K562 (cell line): ENCODE measurements at regions not wholly inside any gene's neighbourhood (a gene's known extent, or its start where the extent isn't known, plus 50 kb on each side); places are given as distances from the start of the nearest gene placed in this dataset.

Experiments used
- ATAC-seq: fragments of 200-7000 bp; cut with Tn5 transposase; 3 replicates; pipeline ENCODE4 v1.9.1; 2020; ENCODE audit warnings: moderate library complexity
- BruUV-seq: library from RNA; stranded (reverse); fragments of 400-500 nt; replicated peaks from 2 replicates; lab custom pipeline; 2021; lab: Mats Ljungman, UMichigan
- CTCF ChIA-PET: fragments of 300-600 bp; formaldehyde crosslinking; extraction: SDS; loops from one replicate; lab custom pipeline; 2021; ENCODE audit warnings: low intra/inter-chr PET ratio; lab: Yijun Ruan, JAX
- POLR2A ChIA-PET: fragments of 300-600, 350-650 bp; sonication (Branson Sonifier 250); formaldehyde crosslinking; extraction: SDS; loops from one replicate; lab custom pipeline; 2021; ENCODE audit warnings: antibody characterized with exemption, inconsistent platforms; lab: Yijun Ruan, JAX
- DNase-seq, 4 experiments: peaks; one replicate each; pipeline versions ENCODE4 v3.0.0 to v3.0.0-alpha.2; 2011 to 2018; ENCODE audit warnings: low spot score in 3 of 4, mixed read lengths in 3 of 4; ENCODE audit errors: extremely low read depth in 1 of 4
- FAIRE-seq: peaks from 2 replicates; lab custom pipeline; 2011; peaks lifted over from hg19 to GRCh38; lab: Jason Lieb, UNC
- H2AFZ ChIP-seq: 2 replicates; pipeline ENCODE4 v1.6.0; 2011; ENCODE audit warnings: low read depth, low read length, control low read depth, inconsistent platforms
- H3K27ac ChIP-seq: fragments of 200-600 bp; 3 replicates; pipeline ENCODE4 v1.8.0; 2011; ENCODE audit warnings: low read depth, mild to moderate bottlenecking, control low read depth, inconsistent platforms, low read length, moderate library complexity, mixed read lengths; ENCODE audit errors: extremely low read depth
- H3K27me3 ChIP-seq, 2 experiments: fragments of 300-600 bp in 1 of 2; 2 replicates in 1 of 2; 3 replicates in 1 of 2; pipeline versions ENCODE4 v1.6.0 to v1.8.0; 2011; ENCODE audit warnings: inconsistent platforms in 2 of 2, low read length in 2 of 2, mild to moderate bottlenecking in 1 of 2, mixed read lengths in 1 of 2, moderate library complexity in 1 of 2; ENCODE audit not compliant: control insufficient read depth in 2 of 2, insufficient read depth in 2 of 2
- H3K36me3 ChIP-seq: fragments of 300-600 bp; 3 replicates; pipeline ENCODE4 v1.8.0; 2011; ENCODE audit warnings: mild to moderate bottlenecking, low read length, inconsistent platforms; ENCODE audit not compliant: control insufficient read depth, insufficient read depth
- H3K4me1 ChIP-seq, 2 experiments: fragments of 200-600 bp in 1 of 2; replicated peaks in 1 of 2; 2 replicates in 1 of 2; 3 replicates in 1 of 2; pipeline versions ENCODE4 v1.5.1 to v1.8.0; 2011; ENCODE audit warnings: inconsistent platforms in 2 of 2, low read length in 2 of 2, mild to moderate bottlenecking in 1 of 2, mixed read lengths in 1 of 2, moderate library complexity in 1 of 2; ENCODE audit not compliant: control insufficient read depth in 2 of 2, insufficient read depth in 2 of 2
- H3K4me2 ChIP-seq: 2 replicates; pipeline ENCODE4 v1.6.1; 2011; ENCODE audit warnings: low read length, control low read depth, inconsistent platforms, mixed read lengths; ENCODE audit not compliant: insufficient read depth
- H3K4me3 ChIP-seq: fragments of 200-600 bp; sonication (generic), shearing (Covaris generic); 2 replicates; pipeline ENCODE4 v1.5.1; 2016; ENCODE audit warnings: control low read depth, inconsistent platforms
- H3K79me2 ChIP-seq: fragments of 200-600 bp; 3 replicates; pipeline ENCODE4 v1.8.0; 2011; ENCODE audit warnings: low read length, inconsistent platforms; ENCODE audit not compliant: control insufficient read depth, insufficient read depth
- H3K9ac ChIP-seq, 2 experiments: 2 replicates each; pipeline versions ENCODE4 v1.6.0 to v1.6.1; 2011; ENCODE audit warnings: low read depth in 2 of 2, low read length in 2 of 2, control low read depth in 1 of 2, inconsistent platforms in 1 of 2, mild to moderate bottlenecking in 1 of 2, mixed read lengths in 1 of 2; ENCODE audit not compliant: insufficient read depth in 1 of 2
- H3K9me1 ChIP-seq: one replicate; pipeline ENCODE4 v1.6.0; 2011; ENCODE audit warnings: inconsistent platforms, mild to moderate bottlenecking, low read length, moderate library complexity; ENCODE audit not compliant: control insufficient read depth, insufficient read depth
- H3K9me3 ChIP-seq: replicated peaks from 2 replicates; pipeline ENCODE4 v1.5.1; 2011; ENCODE audit warnings: low read depth, low read length, inconsistent platforms; ENCODE audit not compliant: control insufficient read depth, insufficient read depth
- H4K20me1 ChIP-seq: replicated peaks from 2 replicates; pipeline ENCODE4 v1.6.1; 2011; ENCODE audit warnings: low read length, inconsistent platforms, mixed read lengths; ENCODE audit not compliant: control insufficient read depth, insufficient read depth
- BCOR ChIP-seq: fragments of 450-650 bp; IDR thresholded peaks from 2 replicates; pipeline ENCODE4 v1.6.1; 2016
- MBD2 ChIP-seq: sonication (generic); IDR thresholded peaks from 2 replicates; pipeline ENCODE4 v1.6.1; 2016; ENCODE audit warnings: low read depth, borderline replicate concordance
- MEIS2 ChIP-seq: fragments of 450-650 bp; IDR thresholded peaks from 2 replicates; pipeline ENCODE4 v1.6.1; 2014; ENCODE audit warnings: mild to moderate bottlenecking; ENCODE audit not compliant: partially characterized antibody
- WGBS: fragments of 100-300 bp; shearing (Covaris generic); methylation state at CpG from one replicate; pipeline ENCODE4 v1.1.6; 2016; ENCODE audit warnings: low coverage, mixed read lengths; ENCODE audit not compliant: insufficient coverage; ENCODE audit errors: missing lambda C conversion rate; 5-methylcytosine and 5-hydroxymethylcytosine counted together
- in situ Hi-C: fragments of 300-500 bp; cut with MboI; formaldehyde crosslinking; loops from 4 replicates; pipeline ENCODE4 v1.15.0; 2018; ENCODE audit warnings: inconsistent platforms, mixed read lengths
- intact Hi-C: fragments of 100-400 bp; cut with micrococcal nuclease; formaldehyde crosslinking; loops from 2 replicates; pipeline ENCODE4 v1.14.2; 2022
- TF ChIP-seq, protein P1 (sequence below), 2 experiments: fragments of 200-800 bp in 1 of 2; sonication (Bioruptor generic) in 1 of 2; sonication (generic) in 1 of 2; formaldehyde crosslinking in 1 of 2; IDR thresholded peaks in 1 of 2; conservative IDR thresholded peaks in 1 of 2; 2 replicates each; pipeline versions ENCODE4 v1.5.0 to v1.6.1; 2016 to 2020; ENCODE audit warnings: missing compliant biosample characterization in 1 of 2, missing genetic modification characterization in 1 of 2, missing genetic modification reagents in 1 of 2

DNA sequence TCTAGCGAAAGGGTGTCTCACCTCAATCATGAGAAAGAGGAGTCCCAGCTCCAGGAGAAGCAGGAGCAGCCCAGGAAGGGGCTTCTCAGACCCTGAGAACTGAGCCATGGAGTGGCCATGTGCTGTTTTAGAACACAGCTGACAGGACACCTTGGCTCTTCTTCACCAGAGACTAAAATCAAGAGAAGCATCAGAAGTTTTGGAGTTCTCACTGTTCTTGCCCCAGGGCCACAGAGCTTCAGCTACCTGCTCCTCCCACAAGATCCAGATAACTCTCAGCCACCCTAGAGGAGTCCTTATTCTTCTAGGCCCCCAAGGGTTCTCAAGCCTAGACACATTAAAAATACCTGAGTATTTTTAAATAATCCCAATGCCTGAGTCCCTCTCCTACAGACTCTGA, 99.6 kb upstream of the ATP8B1 start:
- H2AFZ ChIP-seq, result no peak overlapping the region
- TF ChIP-seq, protein P1, sequence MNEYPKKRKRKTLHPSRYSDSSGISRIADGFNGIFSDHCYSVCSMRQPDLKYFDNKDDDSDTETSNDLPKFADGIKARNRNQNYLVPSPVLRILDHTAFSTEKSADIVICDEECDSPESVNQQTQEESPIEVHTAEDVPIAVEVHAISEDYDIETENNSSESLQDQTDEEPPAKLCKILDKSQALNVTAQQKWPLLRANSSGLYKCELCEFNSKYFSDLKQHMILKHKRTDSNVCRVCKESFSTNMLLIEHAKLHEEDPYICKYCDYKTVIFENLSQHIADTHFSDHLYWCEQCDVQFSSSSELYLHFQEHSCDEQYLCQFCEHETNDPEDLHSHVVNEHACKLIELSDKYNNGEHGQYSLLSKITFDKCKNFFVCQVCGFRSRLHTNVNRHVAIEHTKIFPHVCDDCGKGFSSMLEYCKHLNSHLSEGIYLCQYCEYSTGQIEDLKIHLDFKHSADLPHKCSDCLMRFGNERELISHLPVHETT (CRISPR knock-in tag; conservative IDR thresholded peaks at IDR 0.05 in 1 of 2, IDR thresholded peaks at IDR 0.05 in 1 of 2), result no peak
- TF ChIP-seq MEIS2, result no peak
- TF ChIP-seq BCOR, result no peak
- TF ChIP-seq MBD2, result no peak
- WGBS, result no CpG with 5 or more reads among the region's 1 CpG
- peaks cover 0 to 10% of the 10 kb centered on the region in 2 experiments; a peak in 3 of 5 replicates for H3K27me3 ChIP-seq
- no peak overlapping the region for H3K4me3 ChIP-seq
- no peaks in the 10 kb centered on the region for H3K9me3 ChIP-seq
- CTCF ChIA-PET, result no interaction called here
- in situ Hi-C loops, result no loop called here
- no peak for ATAC-seq
- H4K20me1 ChIP-seq, result no peaks in the 10 kb centered on the region
- H3K79me2 ChIP-seq, result no peaks in the 10 kb centered on the region
- no peak overlapping the region for H3K9ac ChIP-seq
- H3K27ac ChIP-seq, result no peak overlapping the region
- FAIRE-seq, result no peak
- no peaks in the 10 kb centered on the region for H3K36me3 ChIP-seq
- H3K4me2 ChIP-seq, result no peak overlapping the region
- POLR2A ChIA-PET, result no interaction called here
- BruUV-seq, result no TSS peak
- intact Hi-C loops, result no loop called here
- no peak for DNase-seq
- H3K9me1 ChIP-seq, result no peaks in the 10 kb centered on the region
- no peaks in the 10 kb centered on the region for H3K4me1 ChIP-seq
